Pancreas (tissue), 10 donors: ENCODE measurements at regions not wholly inside any gene's neighbourhood (a gene's known extent, or its start where the extent isn't known, plus 50 kb on each side); places are given as distances from the start of the nearest gene placed in this dataset.
"Not testable (repeated sequence)": the region's sequence is repeated elsewhere in the genome, so short reads cannot be mapped to it uniquely, and the experiment has no call there.

Source experiments
- ATAC-seq, 4 donors: fragments of 200-7000 bp; cut with Tn5 transposase; one replicate each; pipeline versions ENCODE4 v1.8.0 to v1.9.1; 2020; ENCODE audit warnings: mild to moderate bottlenecking in 4 of 4, moderate library complexity in 4 of 4
- DNase-seq, 6 donors: peaks; one replicate each; pipeline ENCODE4 v3.0.0-alpha.2; 2020
- FAIRE-seq: peaks from 2 replicates; lab custom pipeline; 2012; peaks lifted over from hg19 to GRCh38; lab: Jason Lieb, UNC
- H3K27ac ChIP-seq, 4 donors: fragments of 200-600 bp; sonication (generic); 1 replicate in 3 of 4; 2 replicates in 1 of 4; pipeline versions ENCODE4 v1.5.0 to v1.8.0; 2020
- H3K27me3 ChIP-seq, 4 donors: fragments of 200-600 bp; one replicate each; pipeline ENCODE4 v1.8.0; 2021
- H3K36me3 ChIP-seq, 3 donors: fragments of 200-600 bp; sonication (generic) in 1 of 3; one replicate each; pipeline versions ENCODE4 v1.5.0 to v1.8.0; 2020 to 2021
- H3K4me1 ChIP-seq, 3 donors: fragments of 200-600 bp; one replicate each; pipeline ENCODE4 v1.8.0; 2021
- H3K4me3 ChIP-seq, 4 donors: fragments of 200-600 bp; sonication (generic) in 2 of 4; one replicate each; pipeline versions ENCODE4 v1.5.0 to v1.8.0; 2020 to 2021
- H3K9me3 ChIP-seq, 4 donors: fragments of 200-600 bp; one replicate each; pipeline ENCODE4 v1.8.0; 2021
- CTCF ChIP-seq, 4 donors: fragments of 200-600 bp; sonication (generic) in 3 of 4; IDR thresholded peaks; one replicate each; pipeline versions ENCODE4 v1.5.0 to v1.8.0; 2021; ENCODE audit warnings: antibody characterized with exemption in 4 of 4
- WGBS, 2 donors: extraction: QIAGEN DNeasy Blood & Tissue Kit; methylation state at CpG; one replicate each; pipeline ENCODE4 v1.1.7; 2013; 5-methylcytosine and 5-hydroxymethylcytosine counted together
- intact Hi-C, 3 donors: fragments of 100-400 bp; cut with DNase I; formaldehyde crosslinking; loops; one replicate each; pipeline versions ENCODE4 v1.11.1 to v1.14.2; 2022
- donor health status: healthy with polysubstance abuse.
- donor health status: DM: no; HTN: no; CAD: no; lungs with moderate emphysema.
- donor health status: DM: no; HTN: no; CAD: no.
- donor health status: control.
- donor health status: control.
- donor health status: Bipolar disorder and iron deficiency.
- donor health status: DM: yes; HTN: yes; CAD: no.
- donor health status: DM: no; HTN: no; CAD: no.
- donor health status: DM: no; HTN: no; CAD: no.
- donor health status: DM: yes; HTN: yes; CAD: no.

GRCh38 chr6:14549304-14549770, 431.8 kb downstream of the CD83 start:
- ATAC-seq, result peak in 2 of 4 donors; percentile 35 to 47
- Histone ChIP-seq H3K27me3 (no peaks in the 10 kb centered on the region), H3K9me3 (no peaks in the 10 kb centered on the region), H3K4me1 (no peaks in the 10 kb centered on the region), H3K4me3 (no peak overlapping the region), H3K36me3 (no peaks in the 10 kb centered on the region), H3K27ac (no peak overlapping the region)
- TF ChIP-seq CTCF (IDR thresholded peaks at IDR 0.05), result no peak
- DNase-seq, result no peak
- 31 to 33% methylated on average over 6 of the region's 6 CpGs for WGBS, 2 donors
- no peak for FAIRE-seq
- intact Hi-C loops, result no loop called here

DNA sequence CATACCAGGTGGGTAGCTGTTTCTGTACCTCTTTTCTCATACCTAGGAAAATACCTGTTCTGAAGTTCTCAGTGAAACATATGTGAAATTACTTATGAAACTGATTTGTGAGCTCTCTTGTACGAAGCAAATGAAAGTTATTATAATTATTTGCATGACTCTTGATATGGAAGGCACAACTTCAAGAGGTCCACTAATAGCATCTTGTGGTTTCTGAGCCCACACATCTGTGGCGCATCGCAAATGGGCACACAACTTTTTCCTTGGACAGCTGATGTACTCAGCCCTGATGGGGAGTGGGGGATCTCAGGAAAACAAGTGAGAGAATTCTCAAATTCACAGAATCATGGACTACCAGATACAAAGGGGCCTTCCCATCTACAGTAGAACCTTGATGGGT, 432.3 kb downstream of the CD83 start:
- intact Hi-C loops, result no loop called here
- FAIRE-seq (no peak), DNase-seq (no peak), ATAC-seq (no peak)
- Histone ChIP-seq H3K4me3 (no peak overlapping the region), H3K36me3 (no peaks in the 10 kb centered on the region), H3K27me3 (no peaks in the 10 kb centered on the region), H3K27ac (no peak overlapping the region), H3K4me1 (no peaks in the 10 kb centered on the region), H3K9me3 (no peaks in the 10 kb centered on the region)
- no peak for TF ChIP-seq CTCF (IDR thresholded peaks at IDR 0.05)
- 84 to 92% methylated on average over 3 of the region's 3 CpGs for WGBS, 2 donors

GRCh38 chr6:14550410-14550809, 432.8 kb downstream of the CD83 start:
- H3K36me3 ChIP-seq, result no peaks in the 10 kb centered on the region
- 91 to 94% methylated on average over 3 of the region's 3 CpGs for WGBS, 2 donors

GRCh38 chr6:14550822-14551221, 433.2 kb downstream of the CD83 start:
- peak in 1 of 4 donors; percentile 11 for ATAC-seq
- H3K36me3 ChIP-seq, result no peaks in the 10 kb centered on the region
- no peak for FAIRE-seq
- WGBS, 2 donors, result 60 to 74% methylated on average over 3 of the region's 3 CpGs
- H3K4me1 ChIP-seq, result no peaks in the 10 kb centered on the region
- H3K27ac ChIP-seq, result no peak overlapping the region
- H3K27me3 ChIP-seq, result no peaks in the 10 kb centered on the region
- intact Hi-C loops, result no loop called here
- no peak overlapping the region for H3K4me3 ChIP-seq
- H3K9me3 ChIP-seq, result no peaks in the 10 kb centered on the region
- TF ChIP-seq CTCF (IDR thresholded peaks at IDR 0.05), result no peak
- peak in 1 of 6 donors; percentile 15 for DNase-seq

More at GRCh38 chr6:14550410-14550809, 432.8 kb downstream of the CD83 start:
- no peak overlapping the region for H3K4me3 ChIP-seq
- intact Hi-C loops, result no loop called here
- DNase-seq, result no peak
- H3K27ac ChIP-seq, result no peak overlapping the region
- no peaks in the 10 kb centered on the region for H3K4me1 ChIP-seq
- H3K9me3 ChIP-seq, result no peaks in the 10 kb centered on the region
- no peak for FAIRE-seq
- TF ChIP-seq CTCF (IDR thresholded peaks at IDR 0.05), result no peak
- no peak for ATAC-seq
- H3K27me3 ChIP-seq, result no peaks in the 10 kb centered on the region

- H3K36me3 ChIP-seq, DNase-seq, FAIRE-seq, H3K27me3 ChIP-seq, H3K4me3 ChIP-seq, intact Hi-C loops, H3K27ac ChIP-seq, H3K9me3 ChIP-seq, H3K4me1 ChIP-seq, ATAC-seq: not testable (repeated sequence)
- 85 to 93% methylated on average over 8 of the region's 8 CpGs for WGBS, 2 donors
Measured at GRCh38 chr6:14551601-14552000, 434.0 kb downstream of the CD83 start.
